Stimulated activated effector memory CD8-positive, alpha-beta T cell treated with anti-CD3 and anti-CD28 coated beads, Interleukin-12 subunit alpha, Interleukin-12 subunit beta, amount 100 ng/mL, for 72 hours (primary cell): ENCODE measurements at regions not wholly inside any gene's neighbourhood (a gene's known extent, or its start where the extent isn't known, plus 50 kb on each side); places are given as distances from the start of the nearest gene placed in this dataset.

Experiments
- ATAC-seq: fragments of 150-1000 bp; cut with Tn5 transposase; 2 replicates; pipeline ENCODE4 v1.10.0; 2021
- DNase-seq, 2 donors: peaks; one replicate each; pipeline ENCODE4 v3.0.0; 2021 to 2022; ENCODE audit warnings: low spot score in 2 of 2
- H3K27ac Mint-ChIP-seq: one replicate; pipeline ENCODE4 v1.8.0; 2022; ENCODE audit warnings: mild to moderate bottlenecking, mixed read lengths
- H3K36me3 Mint-ChIP-seq: one replicate; pipeline ENCODE4 v1.8.0; 2022; ENCODE audit warnings: mild to moderate bottlenecking, mixed read lengths
- H3K4me1 Mint-ChIP-seq: one replicate; pipeline ENCODE4 v1.8.0; 2022; ENCODE audit warnings: mixed read lengths
- H3K4me3 Mint-ChIP-seq: one replicate; pipeline ENCODE4 v1.8.0; 2022; ENCODE audit warnings: mild to moderate bottlenecking, mixed read lengths
- H3K9me3 Mint-ChIP-seq: one replicate; pipeline ENCODE4 v1.8.0; 2022; ENCODE audit warnings: mixed read lengths

DNA sequence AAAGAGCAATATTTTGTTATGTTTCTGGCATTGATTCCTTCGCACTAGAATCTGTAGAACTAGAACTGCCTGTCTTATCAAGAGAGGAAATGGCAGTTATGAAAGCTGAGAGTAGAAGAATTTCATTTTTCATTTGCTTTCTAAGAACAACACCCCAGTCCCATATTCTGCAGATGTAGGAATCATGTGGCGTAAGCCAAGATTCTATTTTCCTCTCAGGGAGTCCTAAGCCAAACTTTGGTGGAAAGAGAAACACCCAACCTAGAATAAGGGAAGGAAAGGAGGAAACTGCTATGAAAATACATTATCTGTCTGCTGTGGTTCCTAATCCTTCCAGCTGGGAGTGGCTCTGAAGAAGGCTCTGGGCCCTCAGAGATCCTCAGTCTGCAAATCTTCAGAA, 1176.9 kb upstream of the C9orf72 start:
- H3K27ac Mint-ChIP-seq = no peak overlapping the region
- H3K4me3 Mint-ChIP-seq = no peak overlapping the region
- no peaks in the 10 kb centered on the region for H3K36me3 Mint-ChIP-seq
- no peak for DNase-seq
- peaks cover 7% of the 10 kb centered on the region for H3K9me3 Mint-ChIP-seq
- ATAC-seq = no peak
- no peaks in the 10 kb centered on the region for H3K4me1 Mint-ChIP-seq

DNA sequence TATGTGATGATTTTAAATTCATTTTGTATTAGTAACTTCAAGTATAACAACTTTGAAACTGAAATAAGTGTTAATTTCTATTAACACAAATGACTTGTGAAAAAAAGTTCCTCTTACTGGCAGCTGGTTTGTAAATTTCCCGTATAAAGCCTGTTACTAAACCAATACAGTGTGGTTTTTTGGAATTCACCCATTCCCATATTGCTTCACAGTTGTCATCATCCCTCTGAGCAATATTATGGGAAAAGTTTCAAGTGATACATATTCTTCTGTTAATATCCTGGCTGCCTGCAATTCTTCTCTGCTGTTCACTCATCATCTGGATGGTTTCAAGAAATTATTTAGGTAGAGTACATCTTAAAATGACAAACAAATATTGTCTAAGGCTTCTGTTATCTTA, 1185.1 kb upstream of the C9orf72 start:
- DNase-seq (no peak), ATAC-seq (no peak)
- Mint-ChIP-seq H3K4me3 (no peak overlapping the region), H3K27ac (no peak overlapping the region), H3K36me3 (no peaks in the 10 kb centered on the region), H3K9me3 (peaks cover 4% of the 10 kb centered on the region), H3K4me1 (no peaks in the 10 kb centered on the region)

DNA sequence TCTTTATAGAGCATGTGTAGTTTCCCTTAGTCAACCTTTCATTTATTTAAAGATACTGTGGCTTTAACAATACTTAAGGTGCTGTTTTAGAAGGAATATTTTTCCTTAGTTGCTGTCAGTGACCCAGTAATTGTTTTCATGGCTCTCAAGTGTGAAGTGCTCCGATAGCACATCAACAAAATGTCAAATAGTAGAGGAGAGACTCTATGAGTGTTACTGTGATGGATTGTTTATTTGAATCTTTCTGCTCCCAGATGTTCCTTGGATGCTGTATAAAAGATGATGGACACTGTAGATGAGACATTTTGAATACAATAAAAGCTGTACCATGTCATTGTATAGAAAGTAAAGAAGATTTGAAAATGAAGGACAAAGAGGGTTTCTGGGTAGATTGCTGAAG, 1185.7 kb upstream of the C9orf72 start:
- DNase-seq = no peak
- Mint-ChIP-seq H3K36me3 (no peaks in the 10 kb centered on the region), H3K27ac (no peak overlapping the region), H3K4me3 (no peak overlapping the region), H3K4me1 (no peaks in the 10 kb centered on the region), H3K9me3 (peaks cover 10% of the 10 kb centered on the region)
- no peak for ATAC-seq

DNA sequence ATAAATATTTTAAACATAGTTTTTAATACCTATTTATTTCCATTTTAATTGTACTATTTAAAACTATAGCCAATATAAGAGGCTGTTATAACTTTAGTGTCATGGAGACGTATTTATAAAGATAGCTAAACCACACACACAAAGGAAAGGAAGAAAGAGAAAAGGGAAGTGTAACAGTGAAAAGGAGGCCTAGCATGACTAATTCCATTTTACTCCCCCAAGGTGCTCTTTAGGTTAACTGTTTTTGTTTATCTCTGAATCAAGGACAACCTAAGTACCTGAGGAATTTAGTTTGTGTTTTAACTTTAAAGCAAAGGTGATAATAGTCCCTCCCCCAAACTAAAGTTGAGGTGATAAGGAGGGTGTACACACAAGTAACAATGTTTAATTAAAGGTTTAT, 1188.9 kb upstream of the C9orf72 start:
- Mint-ChIP-seq H3K4me1 (no peaks in the 10 kb centered on the region), H3K9me3 (peaks cover 18% of the 10 kb centered on the region)
- no peak for ATAC-seq

DNA sequence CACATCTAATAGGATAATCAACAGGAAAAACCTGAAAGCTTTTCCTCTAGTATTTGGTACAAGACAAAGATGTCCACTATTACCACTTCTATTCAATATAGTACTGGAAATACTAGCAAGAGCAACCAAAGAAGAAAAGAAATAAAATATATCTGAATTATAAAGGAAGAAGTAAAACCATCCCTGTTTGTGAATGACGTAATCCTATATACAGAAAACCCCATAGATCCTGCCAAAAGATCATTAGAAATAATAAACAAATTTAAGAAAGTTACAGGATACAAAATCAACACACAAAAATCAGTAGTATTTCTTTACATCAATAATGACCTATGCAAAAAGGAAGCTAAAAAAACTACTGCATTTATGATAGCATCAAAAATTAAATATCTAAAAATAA, 1191.3 kb upstream of the C9orf72 start:
- H3K4me1 Mint-ChIP-seq = no peaks in the 10 kb centered on the region
- H3K9me3 Mint-ChIP-seq = peaks cover 14% of the 10 kb centered on the region
- ATAC-seq = no peak
- H3K27ac Mint-ChIP-seq = no peak overlapping the region
- no peak for DNase-seq
- no peaks in the 10 kb centered on the region for H3K36me3 Mint-ChIP-seq
- H3K4me3 Mint-ChIP-seq = no peak overlapping the region

More for the DNA sequence above, 1188.9 kb upstream of the C9orf72 start:
- H3K4me3 Mint-ChIP-seq = no peak overlapping the region
- H3K27ac Mint-ChIP-seq = no peak overlapping the region
- DNase-seq = no peak
- H3K36me3 Mint-ChIP-seq = no peaks in the 10 kb centered on the region

DNA sequence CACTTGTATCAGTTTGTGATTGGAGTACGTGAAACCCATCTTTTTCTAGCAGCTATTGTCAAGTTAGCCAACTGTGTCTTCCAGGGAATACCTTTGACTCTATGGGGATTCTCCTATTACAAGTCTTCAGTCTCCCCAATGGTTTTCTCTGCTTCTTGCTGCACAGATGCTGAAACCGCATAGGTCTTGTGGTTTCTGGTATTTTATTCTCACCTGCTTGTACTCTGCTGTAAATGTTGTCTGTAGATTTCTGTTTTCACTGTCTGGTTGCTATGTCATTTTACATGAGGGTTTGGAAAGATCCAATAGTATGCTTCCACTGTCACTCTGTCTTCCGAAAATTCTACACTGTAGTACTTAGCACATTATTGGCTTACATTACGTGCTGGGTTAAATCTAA, 1196.9 kb upstream of the C9orf72 start:
- peaks cover 13% of the 10 kb centered on the region for H3K9me3 Mint-ChIP-seq
- DNase-seq = no peak
- no peak for ATAC-seq
- H3K27ac Mint-ChIP-seq = no peak overlapping the region
- no peaks in the 10 kb centered on the region for H3K4me1 Mint-ChIP-seq
- H3K4me3 Mint-ChIP-seq = no peak overlapping the region
- H3K36me3 Mint-ChIP-seq = no peaks in the 10 kb centered on the region

DNA sequence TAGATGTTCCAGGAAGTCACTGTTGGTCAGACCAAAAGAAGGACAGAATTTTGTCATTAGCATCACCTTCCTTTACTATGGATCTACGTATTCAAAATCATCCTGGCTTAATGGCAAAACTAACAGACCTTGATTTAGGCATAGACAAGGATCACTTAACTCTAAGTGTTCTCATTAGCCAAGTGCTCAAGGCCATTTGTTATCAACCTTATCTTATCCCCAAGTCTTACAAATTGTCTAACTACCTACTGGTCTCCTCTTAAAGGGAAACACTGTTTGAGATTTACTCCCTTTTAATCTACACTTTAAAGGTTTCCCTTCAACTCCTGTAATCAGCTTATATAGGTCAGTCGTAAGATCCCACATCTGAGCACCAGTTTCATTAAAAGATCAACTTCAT, 1197.5 kb upstream of the C9orf72 start:
- peaks cover 12% of the 10 kb centered on the region for H3K9me3 Mint-ChIP-seq
- DNase-seq = no peak
- H3K4me3 Mint-ChIP-seq = no peak overlapping the region
- H3K27ac Mint-ChIP-seq = no peak overlapping the region
- H3K4me1 Mint-ChIP-seq = no peaks in the 10 kb centered on the region
- ATAC-seq = no peak
- H3K36me3 Mint-ChIP-seq = no peaks in the 10 kb centered on the region

DNA sequence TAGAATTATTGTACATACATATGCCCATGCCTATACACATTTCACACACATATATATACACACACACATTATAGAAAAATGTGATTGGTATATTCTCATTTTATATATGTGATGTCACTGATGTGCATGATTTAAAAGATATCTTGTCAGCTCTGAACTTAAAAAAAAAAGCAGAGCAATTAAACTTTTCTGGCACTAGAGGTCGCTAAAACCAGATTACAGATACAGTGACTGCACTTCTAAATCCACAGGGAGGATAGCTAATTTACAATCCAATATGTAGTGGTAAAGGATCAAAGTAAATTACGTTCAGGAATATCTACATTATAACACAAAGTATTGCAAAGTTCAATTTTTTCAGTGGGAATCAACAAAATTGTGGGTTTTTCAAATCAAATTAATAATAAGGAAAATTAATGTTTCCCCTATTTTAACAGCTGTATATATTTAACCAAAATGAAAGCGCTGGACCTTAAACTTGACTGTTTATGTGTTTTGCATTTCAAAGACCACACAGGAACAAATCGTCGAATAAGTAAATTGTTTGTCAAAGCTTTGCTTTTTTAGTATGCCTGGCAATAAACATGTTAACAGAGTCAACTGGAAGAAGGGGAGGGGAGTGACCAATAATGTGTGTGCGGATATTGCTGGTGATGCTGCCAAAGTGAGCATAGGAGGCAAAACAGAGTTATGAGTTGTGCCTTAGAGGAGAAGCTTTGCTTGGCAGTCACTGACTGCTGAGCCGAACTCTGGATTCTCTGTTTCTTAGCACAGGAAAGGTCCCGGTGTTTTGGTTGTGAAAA, 1201.4 kb upstream of the C9orf72 start:
- no peaks in the 10 kb centered on the region for H3K36me3 Mint-ChIP-seq
- DNase-seq = no peak
- no peak overlapping the region for H3K27ac Mint-ChIP-seq
- no peak for ATAC-seq
- no peaks in the 10 kb centered on the region for H3K4me1 Mint-ChIP-seq
- H3K4me3 Mint-ChIP-seq = no peak overlapping the region
- H3K9me3 Mint-ChIP-seq = peaks cover 10% of the 10 kb centered on the region

DNA sequence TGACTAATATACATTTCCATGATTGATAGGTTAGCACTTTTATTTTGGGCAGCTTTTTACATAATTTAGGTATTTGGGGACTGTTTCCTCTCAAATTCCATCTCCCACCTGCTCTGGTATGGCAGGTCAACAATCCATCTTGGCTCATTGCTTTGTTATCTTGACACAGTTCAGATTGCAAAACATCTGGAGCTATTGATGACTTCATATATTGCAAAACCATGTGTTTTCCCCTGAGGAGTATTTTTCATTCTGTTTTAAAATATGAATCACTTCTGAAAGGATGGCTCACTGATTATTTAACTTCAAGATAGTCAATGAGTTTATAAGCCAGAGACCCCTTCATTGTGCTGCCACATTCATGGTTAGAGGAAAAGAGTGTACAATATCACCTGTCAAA, 1206.0 kb upstream of the C9orf72 start:
- no peak for DNase-seq
- H3K4me1 Mint-ChIP-seq = no peaks in the 10 kb centered on the region
- H3K27ac Mint-ChIP-seq = no peak overlapping the region
- H3K9me3 Mint-ChIP-seq = peaks cover 6% of the 10 kb centered on the region
- H3K36me3 Mint-ChIP-seq = no peaks in the 10 kb centered on the region
- H3K4me3 Mint-ChIP-seq = no peak overlapping the region
- no peak for ATAC-seq

DNA sequence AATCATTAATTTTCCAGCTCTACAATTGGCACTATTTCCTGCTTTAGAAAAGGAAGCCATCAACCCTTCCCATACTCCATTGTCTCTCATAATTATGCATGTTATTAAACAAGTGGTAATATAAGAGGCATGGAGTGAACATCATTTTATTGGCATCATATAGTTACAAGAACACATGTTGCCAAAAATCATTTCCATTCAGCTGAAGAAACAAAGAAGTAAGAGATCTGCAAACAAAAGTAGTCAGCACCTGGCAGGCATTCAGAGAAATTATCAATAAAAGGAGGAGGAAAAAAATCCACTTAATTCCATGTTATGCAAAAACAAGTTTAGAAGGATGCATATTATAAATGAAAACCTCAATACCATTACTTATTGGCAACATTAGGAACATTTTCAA, 1208.2 kb upstream of the C9orf72 start:
- no peak for DNase-seq
- no peak for ATAC-seq
- Mint-ChIP-seq H3K9me3 (peaks cover 13% of the 10 kb centered on the region), H3K36me3 (no peaks in the 10 kb centered on the region), H3K4me1 (no peaks in the 10 kb centered on the region), H3K4me3 (no peak overlapping the region), H3K27ac (no peak overlapping the region)

DNA sequence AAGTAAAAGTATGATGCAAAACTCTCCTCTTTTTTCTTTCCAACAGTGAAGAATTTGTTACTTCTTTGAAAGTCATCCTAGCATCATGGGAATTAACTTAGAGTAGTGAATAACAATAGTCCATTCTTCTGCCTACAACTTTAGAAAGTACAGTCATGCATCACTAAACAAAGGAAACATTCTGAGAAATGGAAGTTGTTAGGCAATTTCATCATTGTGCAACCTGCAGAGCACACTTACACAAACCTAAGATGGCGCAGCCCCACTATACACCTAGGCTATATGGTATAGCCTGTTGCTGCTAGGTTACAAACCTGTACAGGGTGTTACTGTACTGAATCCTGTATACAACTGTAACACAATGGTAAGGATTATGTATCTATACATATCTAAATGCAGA, 1209.3 kb upstream of the C9orf72 start:
- H3K4me3 Mint-ChIP-seq = no peak overlapping the region
- no peaks in the 10 kb centered on the region for H3K4me1 Mint-ChIP-seq
- no peaks in the 10 kb centered on the region for H3K36me3 Mint-ChIP-seq
- no peak overlapping the region for H3K27ac Mint-ChIP-seq
- peaks cover 12% of the 10 kb centered on the region for H3K9me3 Mint-ChIP-seq
- no peak for ATAC-seq
- DNase-seq = no peak

DNA sequence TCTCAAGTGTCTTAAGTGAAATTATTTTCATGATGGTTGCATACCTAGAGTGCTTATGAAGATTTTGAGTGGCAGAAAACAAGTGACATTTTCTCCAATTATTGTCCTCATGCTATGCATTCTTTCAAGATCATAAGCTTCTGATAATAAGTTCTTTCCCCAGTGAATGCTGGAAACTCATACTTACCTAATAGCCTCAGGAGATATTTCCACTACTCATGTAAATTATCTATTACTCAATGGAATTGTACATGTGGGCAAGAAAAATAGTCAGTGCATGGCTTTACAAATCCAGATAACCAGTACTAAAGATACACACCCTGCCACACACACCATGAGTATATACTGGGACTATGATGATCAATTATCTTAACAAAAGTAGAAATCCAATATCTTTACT, 1219.4 kb upstream of the C9orf72 start:
- H3K27ac Mint-ChIP-seq = no peak overlapping the region
- DNase-seq (no peak), ATAC-seq (no peak)
- peaks cover 5% of the 10 kb centered on the region for H3K9me3 Mint-ChIP-seq
- no peaks in the 10 kb centered on the region for H3K4me1 Mint-ChIP-seq
- H3K4me3 Mint-ChIP-seq = no peak overlapping the region
- no peaks in the 10 kb centered on the region for H3K36me3 Mint-ChIP-seq

DNA sequence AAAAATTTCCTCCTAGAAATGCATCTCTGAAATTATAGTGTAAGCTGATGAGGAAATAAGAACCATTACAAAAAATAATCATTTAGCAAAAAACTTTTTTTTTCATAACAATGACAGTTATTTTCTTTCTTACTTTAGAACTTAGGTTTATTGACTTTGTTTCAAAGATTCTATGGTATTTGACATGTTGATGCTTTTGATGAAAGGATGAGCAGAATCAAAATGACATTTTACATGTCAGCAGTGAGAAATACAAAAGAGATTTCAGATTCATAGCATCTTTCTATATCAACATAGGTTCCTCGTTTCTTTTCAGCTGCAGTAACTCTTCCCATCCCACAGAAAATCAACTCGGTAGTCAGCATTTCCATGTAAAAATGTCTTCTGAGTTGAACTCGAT, 1226.6 kb upstream of the C9orf72 start:
- no peak for DNase-seq
- Mint-ChIP-seq H3K36me3 (no peaks in the 10 kb centered on the region), H3K4me3 (no peak overlapping the region), H3K4me1 (no peaks in the 10 kb centered on the region), H3K9me3 (no peaks in the 10 kb centered on the region), H3K27ac (no peak overlapping the region)
- no peak for ATAC-seq

DNA sequence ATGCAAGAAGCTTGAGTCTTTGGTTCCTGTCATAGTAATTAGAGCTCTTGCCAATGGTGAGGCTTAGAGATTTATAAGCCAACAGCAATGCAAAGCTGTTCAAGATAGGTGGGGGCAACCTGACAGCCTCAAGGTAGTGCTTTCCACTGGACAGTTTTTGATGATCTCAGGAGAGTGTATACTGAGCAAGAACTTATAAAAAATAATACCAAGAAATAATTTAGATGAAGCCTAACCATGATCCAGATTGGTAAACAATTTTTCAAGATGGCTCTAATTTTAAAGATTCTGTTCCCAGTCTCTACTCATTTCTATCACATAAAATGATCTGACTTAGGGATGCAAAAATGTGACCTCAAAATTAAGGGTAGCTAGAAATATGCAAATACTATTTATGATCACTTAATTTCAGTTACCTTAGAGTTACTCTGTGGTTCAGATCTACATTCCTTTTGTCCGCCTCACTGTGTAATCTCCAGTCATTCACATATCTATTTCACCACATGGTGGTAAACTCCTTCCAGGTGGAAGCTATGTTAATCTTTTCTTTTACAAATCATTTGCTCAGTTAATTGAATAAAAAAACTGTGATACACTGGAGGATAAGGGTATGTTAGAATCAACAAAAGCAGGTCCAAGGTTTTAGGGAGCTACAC, 1228.0 kb upstream of the C9orf72 start:
- no peak for ATAC-seq
- Mint-ChIP-seq H3K27ac (no peak overlapping the region), H3K4me3 (no peak overlapping the region)

DNA sequence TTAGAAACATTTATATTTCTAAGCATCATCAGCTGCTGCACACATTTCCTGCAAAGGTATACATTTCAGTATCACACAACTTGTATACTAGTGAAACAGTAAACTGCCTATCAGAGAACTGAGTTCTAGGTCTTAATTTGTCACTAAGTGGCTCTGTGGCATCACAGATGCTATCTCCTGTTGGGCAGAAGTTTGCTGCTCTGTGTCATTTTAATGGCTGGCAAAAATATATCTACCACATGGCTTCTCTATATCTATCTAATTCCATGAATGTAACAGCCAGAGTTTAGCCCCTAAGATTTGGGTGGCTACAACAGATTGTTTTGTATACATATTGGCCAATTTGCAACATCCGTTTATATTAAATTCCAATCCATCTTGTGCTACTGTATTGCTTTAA, 1231.9 kb upstream of the C9orf72 start:
- Mint-ChIP-seq H3K4me3 (no peak overlapping the region), H3K27ac (no peak overlapping the region), H3K4me1 (no peaks in the 10 kb centered on the region), H3K9me3 (no peaks in the 10 kb centered on the region), H3K36me3 (no peaks in the 10 kb centered on the region)
- DNase-seq (no peak), ATAC-seq (no peak)

More for the DNA sequence above, 1228.0 kb upstream of the C9orf72 start:
- H3K9me3 Mint-ChIP-seq = no peaks in the 10 kb centered on the region
- no peaks in the 10 kb centered on the region for H3K36me3 Mint-ChIP-seq
- DNase-seq = no peak
- H3K4me1 Mint-ChIP-seq = no peaks in the 10 kb centered on the region

DNA sequence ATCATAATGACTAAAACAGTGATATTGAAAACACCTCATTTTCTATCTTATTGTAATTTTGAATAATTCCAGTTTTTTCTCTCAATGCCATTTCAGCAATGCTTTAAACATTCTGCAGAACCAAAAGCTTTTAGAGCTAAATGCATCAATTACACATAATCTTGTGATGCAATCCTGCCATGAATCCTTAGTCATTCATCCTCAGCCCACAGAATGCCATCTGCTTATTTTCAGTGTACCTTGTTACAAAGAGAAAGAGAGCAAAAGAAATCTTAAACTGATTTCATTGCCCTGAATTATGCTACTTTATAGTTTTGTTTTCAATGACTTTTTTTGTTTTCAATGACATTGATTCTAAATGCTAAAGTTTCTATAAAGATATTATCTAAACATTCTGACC, 1234.8 kb upstream of the C9orf72 start:
- ATAC-seq (no peak), DNase-seq (no peak)
- H3K4me1 Mint-ChIP-seq = no peaks in the 10 kb centered on the region
- no peaks in the 10 kb centered on the region for H3K36me3 Mint-ChIP-seq
- no peak overlapping the region for H3K4me3 Mint-ChIP-seq
- peaks cover 8% of the 10 kb centered on the region for H3K9me3 Mint-ChIP-seq
- H3K27ac Mint-ChIP-seq = no peak overlapping the region
